K562 (cell line): ENCODE measurements at regions not wholly inside any gene's neighbourhood (a gene's known extent, or its start where the extent isn't known, plus 50 kb on each side); places are given as distances from the start of the nearest gene placed in this dataset.

ENCODE experiments used
- ATAC-seq: fragments of 200-7000 bp; cut with Tn5 transposase; 3 replicates; pipeline ENCODE4 v1.9.1; 2020; ENCODE audit warnings: moderate library complexity
- BruUV-seq: library from RNA; stranded (reverse); fragments of 400-500 nt; replicated peaks from 2 replicates; lab custom pipeline; 2021; lab: Mats Ljungman, UMichigan
- CTCF ChIA-PET: fragments of 300-600 bp; formaldehyde crosslinking; extraction: SDS; loops from one replicate; lab custom pipeline; 2021; ENCODE audit warnings: low intra/inter-chr PET ratio; lab: Yijun Ruan, JAX
- POLR2A ChIA-PET: fragments of 300-600, 350-650 bp; sonication (Branson Sonifier 250); formaldehyde crosslinking; extraction: SDS; loops from one replicate; lab custom pipeline; 2021; ENCODE audit warnings: antibody characterized with exemption, inconsistent platforms; lab: Yijun Ruan, JAX
- DNase-seq, 4 experiments: peaks; one replicate each; pipeline versions ENCODE4 v3.0.0 to v3.0.0-alpha.2; 2011 to 2018; ENCODE audit warnings: low spot score in 3 of 4, mixed read lengths in 3 of 4; ENCODE audit errors: extremely low read depth in 1 of 4
- FAIRE-seq: peaks from 2 replicates; lab custom pipeline; 2011; peaks lifted over from hg19 to GRCh38; lab: Jason Lieb, UNC
- H2AFZ ChIP-seq: 2 replicates; pipeline ENCODE4 v1.6.0; 2011; ENCODE audit warnings: low read depth, low read length, control low read depth, inconsistent platforms
- H3K27ac ChIP-seq: fragments of 200-600 bp; 3 replicates; pipeline ENCODE4 v1.8.0; 2011; ENCODE audit warnings: low read depth, mild to moderate bottlenecking, control low read depth, inconsistent platforms, low read length, moderate library complexity, mixed read lengths; ENCODE audit errors: extremely low read depth
- H3K27me3 ChIP-seq, 2 experiments: fragments of 300-600 bp in 1 of 2; 2 replicates in 1 of 2; 3 replicates in 1 of 2; pipeline versions ENCODE4 v1.6.0 to v1.8.0; 2011; ENCODE audit warnings: inconsistent platforms in 2 of 2, low read length in 2 of 2, mild to moderate bottlenecking in 1 of 2, mixed read lengths in 1 of 2, moderate library complexity in 1 of 2; ENCODE audit not compliant: control insufficient read depth in 2 of 2, insufficient read depth in 2 of 2
- H3K36me3 ChIP-seq: fragments of 300-600 bp; 3 replicates; pipeline ENCODE4 v1.8.0; 2011; ENCODE audit warnings: mild to moderate bottlenecking, low read length, inconsistent platforms; ENCODE audit not compliant: control insufficient read depth, insufficient read depth
- H3K4me1 ChIP-seq, 2 experiments: fragments of 200-600 bp in 1 of 2; replicated peaks in 1 of 2; 2 replicates in 1 of 2; 3 replicates in 1 of 2; pipeline versions ENCODE4 v1.5.1 to v1.8.0; 2011; ENCODE audit warnings: inconsistent platforms in 2 of 2, low read length in 2 of 2, mild to moderate bottlenecking in 1 of 2, mixed read lengths in 1 of 2, moderate library complexity in 1 of 2; ENCODE audit not compliant: control insufficient read depth in 2 of 2, insufficient read depth in 2 of 2
- H3K4me2 ChIP-seq: 2 replicates; pipeline ENCODE4 v1.6.1; 2011; ENCODE audit warnings: low read length, control low read depth, inconsistent platforms, mixed read lengths; ENCODE audit not compliant: insufficient read depth
- H3K4me3 ChIP-seq: fragments of 200-600 bp; sonication (generic), shearing (Covaris generic); 2 replicates; pipeline ENCODE4 v1.5.1; 2016; ENCODE audit warnings: control low read depth, inconsistent platforms
- H3K79me2 ChIP-seq: fragments of 200-600 bp; 3 replicates; pipeline ENCODE4 v1.8.0; 2011; ENCODE audit warnings: low read length, inconsistent platforms; ENCODE audit not compliant: control insufficient read depth, insufficient read depth
- H3K9ac ChIP-seq, 2 experiments: 2 replicates each; pipeline versions ENCODE4 v1.6.0 to v1.6.1; 2011; ENCODE audit warnings: low read depth in 2 of 2, low read length in 2 of 2, control low read depth in 1 of 2, inconsistent platforms in 1 of 2, mild to moderate bottlenecking in 1 of 2, mixed read lengths in 1 of 2; ENCODE audit not compliant: insufficient read depth in 1 of 2
- H3K9me1 ChIP-seq: one replicate; pipeline ENCODE4 v1.6.0; 2011; ENCODE audit warnings: inconsistent platforms, mild to moderate bottlenecking, low read length, moderate library complexity; ENCODE audit not compliant: control insufficient read depth, insufficient read depth
- H3K9me3 ChIP-seq: replicated peaks from 2 replicates; pipeline ENCODE4 v1.5.1; 2011; ENCODE audit warnings: low read depth, low read length, inconsistent platforms; ENCODE audit not compliant: control insufficient read depth, insufficient read depth
- H4K20me1 ChIP-seq: replicated peaks from 2 replicates; pipeline ENCODE4 v1.6.1; 2011; ENCODE audit warnings: low read length, inconsistent platforms, mixed read lengths; ENCODE audit not compliant: control insufficient read depth, insufficient read depth
- CHD7 ChIP-seq: fragments of 200-600 bp; sonication (generic); IDR thresholded peaks from one replicate; pipeline ENCODE4 v1.6.1; 2012; ENCODE audit warnings: mild to moderate bottlenecking, low read depth, low read length, inconsistent platforms
- KLF16 ChIP-seq: IDR thresholded peaks from 2 replicates; pipeline ENCODE4 v1.6.1; 2016; ENCODE audit warnings: antibody characterized with exemption
- MTA3 ChIP-seq: fragments of 450-650 bp; formaldehyde crosslinking; IDR thresholded peaks from 2 replicates; pipeline ENCODE4 v1.6.1; 2017; ENCODE audit warnings: mild to moderate bottlenecking, borderline replicate concordance
- PHF20 ChIP-seq: fragments of 450-650 bp; IDR thresholded peaks from 2 replicates; pipeline ENCODE4 v1.6.1; 2018; ENCODE audit not compliant: partially characterized antibody
- ZBTB49 ChIP-seq: sonication (generic); formaldehyde crosslinking; IDR thresholded peaks from 2 replicates; pipeline ENCODE4 v1.8.0; 2022; ENCODE audit warnings: missing genetic modification reagents, mild to moderate bottlenecking, borderline replicate concordance
- WGBS: fragments of 100-300 bp; shearing (Covaris generic); methylation state at CpG from one replicate; pipeline ENCODE4 v1.1.6; 2016; ENCODE audit warnings: low coverage, mixed read lengths; ENCODE audit not compliant: insufficient coverage; ENCODE audit errors: missing lambda C conversion rate; 5-methylcytosine and 5-hydroxymethylcytosine counted together
- in situ Hi-C: fragments of 300-500 bp; cut with MboI; formaldehyde crosslinking; loops from 4 replicates; pipeline ENCODE4 v1.15.0; 2018; ENCODE audit warnings: inconsistent platforms, mixed read lengths
- intact Hi-C: fragments of 100-400 bp; cut with micrococcal nuclease; formaldehyde crosslinking; loops from 2 replicates; pipeline ENCODE4 v1.14.2; 2022

GRCh38 chr1:187646536-187647107 lies 817.9 kb downstream of the PLA2G4A start:
- CTCF ChIA-PET: no interaction called here
- POLR2A ChIA-PET: no interaction called here
- Histone ChIP-seq H3K9ac (no peak overlapping the region), H4K20me1 (no peaks in the 10 kb centered on the region), H2AFZ (no peak overlapping the region), H3K27ac (no peak overlapping the region), H3K4me1 (no peaks in the 10 kb centered on the region), H3K9me3 (no peaks in the 10 kb centered on the region), H3K27me3 (no peaks in the 10 kb centered on the region), H3K4me3 (no peak overlapping the region), H3K4me2 (no peak overlapping the region), H3K36me3 (no peaks in the 10 kb centered on the region), H3K79me2 (no peaks in the 10 kb centered on the region), H3K9me1 (no peaks in the 10 kb centered on the region)
- ATAC-seq (no peak), FAIRE-seq (no peak), DNase-seq (no peak)
- in situ Hi-C loops: no loop called here
- intact Hi-C loops: no loop called here
- WGBS: 1% methylated on average over 4 of the region's 4 CpGs
- BruUV-seq: no TSS peak
- TF ChIP-seq MTA3 (no peak), KLF16 (no peak), ZBTB49 (CRISPR knock-in tag) (no peak), PHF20 (no peak), CHD7 (no peak)
